ENCODE measurements at regions not wholly inside any gene's neighbourhood (a gene's known extent, or its start where the extent isn't known, plus 50 kb on each side); places are given as distances from the start of the nearest gene placed in this dataset.

GRCh38 chr2:111659361-111660333, 224.3 kb downstream of the ANAPC1 start:
- TF ChIP-seq CTCF (IDR thresholded peaks at IDR 0.05 in 2 of 3, conservative IDR thresholded peaks at IDR 0.05 in 1 of 3; ENCODE audit: borderline replicate concordance in 1 of 3, insufficient read depth in 1 of 3, low read depth in 2 of 3, low read length in 2 of 3) (no peak), POLR2A (IDR thresholded peaks at IDR 0.05; ENCODE audit: borderline replicate concordance, extremely low read depth, insufficient read depth, insufficient read length) (no peak)

Measured in HCT116 (cell line).